SK-N-SH (cell line): ENCODE measurements at regions not wholly inside any gene's neighbourhood (a gene's known extent, or its start where the extent isn't known, plus 50 kb on each side); places are given as distances from the start of the nearest gene placed in this dataset.

Experiments used
- EP300 ChIP-seq, 2 experiments: IDR thresholded peaks; 2 replicates each; pipeline versions ENCODE4 v1.4.0 to v1.6.1; 2012; ENCODE audit warnings: borderline replicate concordance in 1 of 2, low read depth in 1 of 2, low read length in 1 of 2
- GATA2 ChIP-seq: sonication (generic); formaldehyde crosslinking; IDR thresholded peaks from 2 replicates; pipeline ENCODE4 v1.5.0; 2020; ENCODE audit warnings: mild to moderate bottlenecking, missing genetic modification reagents
- RAD21 ChIP-seq: IDR thresholded peaks from 2 replicates; pipeline ENCODE4 v1.6.1; 2012; ENCODE audit warnings: mild to moderate bottlenecking, low read length
- SIN3A ChIP-seq: IDR thresholded peaks from 2 replicates; pipeline ENCODE4 v1.6.1; 2012; ENCODE audit warnings: low read depth, mild to moderate bottlenecking, low read length, moderate library complexity, borderline replicate concordance
- TF ChIP-seq, protein P1 (sequence below): fragments of 200-600 bp; sonication (generic); IDR thresholded peaks from 2 replicates; pipeline ENCODE4 v1.6.1; 2017; ENCODE audit warnings: antibody characterized with exemption, mild to moderate bottlenecking, moderate library complexity

DNA sequence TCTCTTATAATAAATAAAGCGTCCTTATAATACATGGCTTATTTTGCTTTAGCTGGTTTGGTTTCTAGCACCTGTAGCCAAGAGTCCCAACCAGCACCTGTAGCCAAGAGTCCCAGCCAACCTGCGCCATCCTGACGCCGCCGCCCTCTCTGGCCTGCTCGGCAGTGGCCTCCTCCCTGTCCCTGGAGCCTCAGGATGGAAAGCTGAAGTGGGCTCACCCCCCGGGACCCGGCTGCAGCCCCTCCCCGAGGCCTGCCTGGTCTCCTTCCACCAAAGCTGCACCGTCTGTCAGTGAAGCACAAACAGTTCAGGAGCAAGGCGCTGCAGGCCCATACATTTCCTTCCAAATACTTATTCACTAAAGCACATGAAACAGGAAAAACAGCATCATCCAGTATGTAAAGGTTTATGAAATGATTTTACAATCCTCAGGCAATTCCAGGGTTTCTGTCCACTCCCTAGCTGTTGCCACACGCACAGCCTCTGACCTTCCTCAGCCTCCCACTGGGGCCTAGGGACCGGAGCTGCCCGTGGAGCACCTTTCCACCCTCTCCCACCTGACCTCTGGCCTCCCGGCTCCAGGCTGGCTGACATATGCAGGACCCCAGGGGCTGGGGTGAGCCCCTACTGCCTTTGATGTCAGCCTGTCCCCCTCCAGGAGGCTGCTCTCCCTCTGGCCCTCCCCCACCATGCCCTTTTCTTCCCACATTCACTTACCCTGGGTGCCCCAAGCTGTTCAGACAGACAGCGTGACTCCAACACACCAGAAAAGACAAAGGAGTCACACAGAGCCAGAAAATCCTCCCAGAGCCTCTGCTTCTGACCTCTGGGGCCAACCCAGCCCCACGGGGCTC lies 149.6 kb upstream of the PPP2R2D start:
- TF ChIP-seq RAD21 (no peak), EP300 (IDR thresholded peaks at IDR 0.05; ENCODE audit: borderline replicate concordance in 1 of 2, low read depth in 1 of 2, low read length in 1 of 2) (no peak), SIN3A (no peak), GATA2 (CRISPR knock-in tag) (no peak)
- TF ChIP-seq, protein P1, sequence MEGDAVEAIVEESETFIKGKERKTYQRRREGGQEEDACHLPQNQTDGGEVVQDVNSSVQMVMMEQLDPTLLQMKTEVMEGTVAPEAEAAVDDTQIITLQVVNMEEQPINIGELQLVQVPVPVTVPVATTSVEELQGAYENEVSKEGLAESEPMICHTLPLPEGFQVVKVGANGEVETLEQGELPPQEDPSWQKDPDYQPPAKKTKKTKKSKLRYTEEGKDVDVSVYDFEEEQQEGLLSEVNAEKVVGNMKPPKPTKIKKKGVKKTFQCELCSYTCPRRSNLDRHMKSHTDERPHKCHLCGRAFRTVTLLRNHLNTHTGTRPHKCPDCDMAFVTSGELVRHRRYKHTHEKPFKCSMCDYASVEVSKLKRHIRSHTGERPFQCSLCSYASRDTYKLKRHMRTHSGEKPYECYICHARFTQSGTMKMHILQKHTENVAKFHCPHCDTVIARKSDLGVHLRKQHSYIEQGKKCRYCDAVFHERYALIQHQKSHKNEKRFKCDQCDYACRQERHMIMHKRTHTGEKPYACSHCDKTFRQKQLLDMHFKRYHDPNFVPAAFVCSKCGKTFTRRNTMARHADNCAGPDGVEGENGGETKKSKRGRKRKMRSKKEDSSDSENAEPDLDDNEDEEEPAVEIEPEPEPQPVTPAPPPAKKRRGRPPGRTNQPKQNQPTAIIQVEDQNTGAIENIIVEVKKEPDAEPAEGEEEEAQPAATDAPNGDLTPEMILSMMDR = no peak
